ENCODE measurements at regions not wholly inside any gene's neighbourhood (a gene's known extent, or its start where the extent isn't known, plus 50 kb on each side); places are given as distances from the start of the nearest gene placed in this dataset.

DNA sequence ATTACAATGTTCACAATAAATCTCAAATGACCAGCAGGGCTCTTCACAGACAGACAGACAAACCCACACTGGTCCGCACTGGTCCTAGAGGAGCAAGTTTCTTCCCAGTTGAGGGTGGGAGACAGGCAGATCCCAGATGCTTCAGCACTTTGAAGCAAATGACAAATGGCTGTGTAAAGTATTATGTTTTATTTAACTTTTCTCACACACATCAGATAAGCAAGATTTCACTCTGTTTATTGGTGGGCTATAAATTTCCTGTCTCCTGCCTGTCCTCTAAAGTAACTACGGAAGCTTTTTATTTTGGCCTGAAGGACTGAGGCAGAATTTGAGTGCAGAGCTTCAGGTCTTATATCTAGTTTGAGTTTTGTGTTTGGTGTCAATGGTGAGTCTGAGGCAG lies 174.7 kb upstream of the MTNR1B start:
- no peak for DNase-seq

DNA sequence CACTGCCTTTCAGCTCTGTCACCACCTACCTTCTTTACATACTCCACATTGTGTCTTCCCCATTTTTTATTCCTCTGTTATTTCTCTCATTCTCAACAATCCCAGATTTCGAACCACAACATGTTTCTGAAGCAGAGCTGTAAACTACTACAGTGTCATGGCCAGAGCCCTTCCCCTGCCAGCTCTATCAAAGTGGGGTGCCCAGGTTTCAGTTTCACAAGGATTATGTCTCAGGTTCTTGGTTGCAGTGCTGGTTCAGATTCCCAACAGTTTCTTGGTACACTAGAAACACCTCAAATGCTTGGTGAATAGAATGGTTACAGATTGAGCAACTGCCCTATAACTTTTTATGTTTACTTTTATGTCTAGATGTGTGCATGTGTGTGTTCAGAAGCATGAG lies 172.7 kb upstream of the MTNR1B start:
- H3K4me3 ChIP-seq (ENCODE audit: low read length) = no peak overlapping the region
- no peaks in the 10 kb centered on the region for H3K27me3 ChIP-seq (ENCODE audit: control insufficient read depth, insufficient read depth, low read length)
- no peaks in the 10 kb centered on the region for H3K4me1 ChIP-seq (ENCODE audit: control insufficient read depth, insufficient read depth, low read length)
- no peak for DNase-seq
- no peaks in the 10 kb centered on the region for H3K36me3 ChIP-seq (ENCODE audit: control insufficient read depth, insufficient read depth, low read length)
- WGBS (ENCODE audit: insufficient coverage, low lambda C conversion rate) = no CpG with 5 or more reads among the region's 1 CpG
- no peak overlapping the region for H3K27ac ChIP-seq (ENCODE audit: low read length)
- H3K9me3 ChIP-seq (ENCODE audit: control insufficient read depth, low read depth, low read length) = no peaks in the 10 kb centered on the region

More for the DNA sequence above, 174.7 kb upstream of the MTNR1B start:
- no peaks in the 10 kb centered on the region for H3K27me3 ChIP-seq (ENCODE audit: control insufficient read depth, insufficient read depth, low read length)
- no peaks in the 10 kb centered on the region for H3K9me3 ChIP-seq (ENCODE audit: control insufficient read depth, low read depth, low read length)
- no peak overlapping the region for H3K27ac ChIP-seq (ENCODE audit: low read length)
- no CpG with 5 or more reads among the region's 2 CpGs for WGBS (ENCODE audit: insufficient coverage, low lambda C conversion rate)
- H3K4me3 ChIP-seq (ENCODE audit: low read length) = no peak overlapping the region
- no peaks in the 10 kb centered on the region for H3K36me3 ChIP-seq (ENCODE audit: control insufficient read depth, insufficient read depth, low read length)
- H3K4me1 ChIP-seq (ENCODE audit: control insufficient read depth, insufficient read depth, low read length) = no peaks in the 10 kb centered on the region

- Histone ChIP-seq H3K27me3 (ENCODE audit: control insufficient read depth, insufficient read depth, low read length) (no peaks in the 10 kb centered on the region), H3K4me1 (ENCODE audit: control insufficient read depth, insufficient read depth, low read length) (no peaks in the 10 kb centered on the region), H3K9me3 (ENCODE audit: control insufficient read depth, low read depth, low read length) (no peaks in the 10 kb centered on the region), H3K4me3 (ENCODE audit: low read length) (no peak overlapping the region), H3K27ac (ENCODE audit: low read length) (no peak overlapping the region), H3K36me3 (ENCODE audit: control insufficient read depth, insufficient read depth, low read length) (no peaks in the 10 kb centered on the region)
- no peak for DNase-seq
- no CpG with 5 or more reads among the region's 6 CpGs for WGBS (ENCODE audit: insufficient coverage, low lambda C conversion rate)
Measured at GRCh38 chr11:92797874-92798273, 171.6 kb upstream of the MTNR1B start.

DNA sequence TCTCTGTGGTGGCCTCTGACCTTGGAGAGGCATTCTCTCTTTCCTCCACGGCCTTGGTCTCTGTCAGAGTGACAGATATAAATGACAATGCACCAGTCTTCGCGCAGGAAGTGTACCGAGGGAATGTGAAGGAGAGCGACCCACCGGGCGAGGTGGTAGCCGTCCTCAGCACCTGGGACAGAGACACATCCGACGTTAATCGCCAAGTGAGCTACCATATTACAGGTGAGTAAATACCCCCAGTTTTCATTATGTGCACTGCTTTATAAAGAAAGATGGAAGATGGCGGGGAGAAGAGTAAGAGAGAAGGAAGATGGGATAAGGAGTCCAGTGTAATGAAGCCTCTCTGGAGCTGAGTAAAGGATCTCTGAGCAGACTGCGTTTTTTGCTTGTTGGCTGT lies 167.8 kb upstream of the MTNR1B start:
- no peaks in the 10 kb centered on the region for H3K36me3 ChIP-seq (ENCODE audit: control insufficient read depth, insufficient read depth, low read length)
- no peaks in the 10 kb centered on the region for H3K4me1 ChIP-seq (ENCODE audit: control insufficient read depth, insufficient read depth, low read length)
- 100% methylated on average over 1 of the region's 13 CpGs for whole genome bisulfite sequencing (ENCODE audit: insufficient coverage, low lambda C conversion rate)
- H3K27me3 ChIP-seq (ENCODE audit: control insufficient read depth, insufficient read depth, low read length) = no peaks in the 10 kb centered on the region
- no peak for DNase-seq
- H3K4me3 ChIP-seq (ENCODE audit: low read length) = no peak overlapping the region
- H3K9me3 ChIP-seq (ENCODE audit: control insufficient read depth, low read depth, low read length) = no peaks in the 10 kb centered on the region
- H3K27ac ChIP-seq (ENCODE audit: low read length) = no peak overlapping the region

GRCh38 chr11:92802644-92803043 lies 166.8 kb upstream of the MTNR1B start:
- Histone ChIP-seq H3K27me3 (ENCODE audit: control insufficient read depth, insufficient read depth, low read length) (no peaks in the 10 kb centered on the region), H3K9me3 (ENCODE audit: control insufficient read depth, low read depth, low read length) (no peaks in the 10 kb centered on the region), H3K4me1 (ENCODE audit: control insufficient read depth, insufficient read depth, low read length) (no peaks in the 10 kb centered on the region), H3K4me3 (ENCODE audit: low read length) (no peak overlapping the region), H3K36me3 (ENCODE audit: control insufficient read depth, insufficient read depth, low read length) (no peaks in the 10 kb centered on the region), H3K27ac (ENCODE audit: low read length) (no peak overlapping the region)
- no peak for DNase-seq
- WGBS (ENCODE audit: insufficient coverage, low lambda C conversion rate) = 63% methylated on average over 2 of the region's 2 CpGs

DNA sequence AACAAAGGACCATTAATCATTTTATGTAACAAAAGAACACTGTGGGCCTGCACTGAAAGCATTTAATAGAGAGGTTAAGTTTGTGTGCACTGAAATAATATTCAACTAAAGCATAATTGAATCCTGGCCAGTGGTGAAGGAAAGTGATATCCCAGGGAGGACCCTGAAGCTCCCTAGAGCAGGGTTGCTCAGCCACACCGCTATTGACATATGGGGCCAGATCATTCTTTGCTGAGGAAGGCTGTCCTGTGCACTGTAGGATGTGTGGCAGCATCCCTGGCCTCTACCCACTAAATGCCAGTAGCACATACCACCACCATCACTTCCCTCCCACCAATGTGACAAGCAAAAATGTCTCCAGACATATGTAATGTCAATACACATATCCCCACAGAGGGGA lies 166.1 kb upstream of the MTNR1B start:
- Histone ChIP-seq H3K9me3 (ENCODE audit: control insufficient read depth, low read depth, low read length) (no peaks in the 10 kb centered on the region), H3K36me3 (ENCODE audit: control insufficient read depth, insufficient read depth, low read length) (no peaks in the 10 kb centered on the region), H3K27ac (ENCODE audit: low read length) (no peak overlapping the region), H3K4me1 (ENCODE audit: control insufficient read depth, insufficient read depth, low read length) (no peaks in the 10 kb centered on the region), H3K4me3 (ENCODE audit: low read length) (no peak overlapping the region), H3K27me3 (ENCODE audit: control insufficient read depth, insufficient read depth, low read length) (no peaks in the 10 kb centered on the region)
- DNase-seq = no peak
- no CpG with 5 or more reads among the region's 1 CpG for WGBS (ENCODE audit: insufficient coverage, low lambda C conversion rate)

DNA sequence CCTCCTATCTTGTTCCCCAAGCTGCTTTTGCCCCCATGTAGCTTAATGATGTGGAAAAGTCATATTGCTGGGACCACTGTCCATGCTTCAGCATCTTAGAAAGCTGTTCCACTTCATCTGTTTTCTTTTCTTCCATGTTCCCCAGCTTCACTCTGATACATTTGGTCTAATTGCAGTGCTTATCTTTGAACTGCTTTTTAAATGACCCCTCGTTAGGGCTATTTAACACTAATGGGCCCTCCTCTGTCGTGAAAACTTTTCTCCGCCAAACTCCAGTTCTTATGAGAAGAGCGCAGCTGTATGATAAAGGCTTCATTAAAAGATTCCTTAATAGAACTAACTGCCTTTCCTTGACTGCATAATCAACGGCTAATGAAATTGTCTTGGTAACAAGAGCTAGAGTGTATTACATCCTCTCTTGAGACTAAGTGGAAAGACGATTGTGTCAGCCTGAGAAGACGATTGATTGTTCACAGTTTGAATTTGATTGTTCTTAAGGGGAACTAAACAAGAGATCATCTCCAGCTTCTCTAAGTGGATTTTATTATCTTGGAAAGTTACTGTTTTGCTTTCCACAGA lies 165.0 kb upstream of the MTNR1B start:
- Histone ChIP-seq H3K27me3 (ENCODE audit: control insufficient read depth, insufficient read depth, low read length) (no peaks in the 10 kb centered on the region), H3K9me3 (ENCODE audit: control insufficient read depth, low read depth, low read length) (no peaks in the 10 kb centered on the region), H3K36me3 (ENCODE audit: control insufficient read depth, insufficient read depth, low read length) (no peaks in the 10 kb centered on the region), H3K4me1 (ENCODE audit: control insufficient read depth, insufficient read depth, low read length) (no peaks in the 10 kb centered on the region), H3K27ac (ENCODE audit: low read length) (no peak overlapping the region), H3K4me3 (ENCODE audit: low read length) (no peak overlapping the region)
- 75% methylated on average over 6 of the region's 7 CpGs for WGBS (ENCODE audit: insufficient coverage, low lambda C conversion rate)
- DNase-seq = no peak

DNA sequence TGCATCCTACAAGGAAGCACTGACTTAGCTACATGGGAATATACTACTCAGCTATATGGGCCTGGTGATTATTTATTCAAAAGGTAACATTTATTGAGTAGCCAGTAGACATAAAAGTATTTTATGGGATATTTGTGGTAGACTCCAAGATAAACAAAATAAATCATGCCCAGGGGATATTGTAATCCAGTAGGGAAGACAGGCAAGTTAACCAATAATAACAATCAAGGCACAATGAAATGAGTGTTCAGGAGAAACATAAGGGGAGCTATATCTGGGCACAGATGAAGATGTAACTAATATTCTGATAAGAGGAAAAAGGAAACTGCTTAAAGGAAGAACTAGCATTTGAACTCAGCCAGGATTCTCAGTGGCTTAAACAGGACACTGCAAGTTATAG lies 161.4 kb upstream of the MTNR1B start:
- Histone ChIP-seq H3K27ac (ENCODE audit: low read length) (no peak overlapping the region), H3K4me3 (ENCODE audit: low read length) (no peak overlapping the region), H3K9me3 (ENCODE audit: control insufficient read depth, low read depth, low read length) (no peaks in the 10 kb centered on the region), H3K27me3 (ENCODE audit: control insufficient read depth, insufficient read depth, low read length) (no peaks in the 10 kb centered on the region), H3K36me3 (ENCODE audit: control insufficient read depth, insufficient read depth, low read length) (no peaks in the 10 kb centered on the region), H3K4me1 (ENCODE audit: control insufficient read depth, insufficient read depth, low read length) (no peaks in the 10 kb centered on the region)
- DNase-seq = no peak

- 100% methylated on average over 4 of the region's 6 CpGs for WGBS (ENCODE audit: insufficient coverage, low lambda C conversion rate)
- H3K4me1 ChIP-seq (ENCODE audit: control insufficient read depth, insufficient read depth, low read length) = no peaks in the 10 kb centered on the region
Measured at GRCh38 chr11:92810423-92811064, 158.9 kb upstream of the MTNR1B start.

GRCh38 chr11:92811341-92811740 lies 158.1 kb upstream of the MTNR1B start:
- DNase-seq = no peak
- WGBS (ENCODE audit: insufficient coverage, low lambda C conversion rate) = 100% methylated on average over 1 of the region's 2 CpGs

More at GRCh38 chr11:92810423-92811064, 158.9 kb upstream of the MTNR1B start:
- no peaks in the 10 kb centered on the region for H3K27me3 ChIP-seq (ENCODE audit: control insufficient read depth, insufficient read depth, low read length)
- no peak overlapping the region for H3K27ac ChIP-seq (ENCODE audit: low read length)
- no peak overlapping the region for H3K4me3 ChIP-seq (ENCODE audit: low read length)
- DNase-seq = no peak
- H3K36me3 ChIP-seq (ENCODE audit: control insufficient read depth, insufficient read depth, low read length) = no peaks in the 10 kb centered on the region
- no peaks in the 10 kb centered on the region for H3K9me3 ChIP-seq (ENCODE audit: control insufficient read depth, low read depth, low read length)

GRCh38 chr11:92812841-92813240 lies 156.6 kb upstream of the MTNR1B start:
- WGBS (ENCODE audit: insufficient coverage, low lambda C conversion rate) = 43% methylated on average over 1 of the region's 5 CpGs

More at GRCh38 chr11:92811341-92811740, 158.1 kb upstream of the MTNR1B start:
- Histone ChIP-seq H3K27ac (ENCODE audit: low read length) (no peak overlapping the region), H3K9me3 (ENCODE audit: control insufficient read depth, low read depth, low read length) (no peaks in the 10 kb centered on the region), H3K4me3 (ENCODE audit: low read length) (no peak overlapping the region), H3K36me3 (ENCODE audit: control insufficient read depth, insufficient read depth, low read length) (no peaks in the 10 kb centered on the region), H3K27me3 (ENCODE audit: control insufficient read depth, insufficient read depth, low read length) (no peaks in the 10 kb centered on the region), H3K4me1 (ENCODE audit: control insufficient read depth, insufficient read depth, low read length) (no peaks in the 10 kb centered on the region)

More at GRCh38 chr11:92812841-92813240, 156.6 kb upstream of the MTNR1B start:
- Histone ChIP-seq H3K27ac (ENCODE audit: low read length) (no peak overlapping the region), H3K4me1 (ENCODE audit: control insufficient read depth, insufficient read depth, low read length) (no peaks in the 10 kb centered on the region), H3K9me3 (ENCODE audit: control insufficient read depth, low read depth, low read length) (no peaks in the 10 kb centered on the region), H3K36me3 (ENCODE audit: control insufficient read depth, insufficient read depth, low read length) (no peaks in the 10 kb centered on the region), H3K4me3 (ENCODE audit: low read length) (no peak overlapping the region), H3K27me3 (ENCODE audit: control insufficient read depth, insufficient read depth, low read length) (no peaks in the 10 kb centered on the region)
- DNase-seq = no peak

All from large intestine (tissue), 3 donors.